ENCODE measurements at regions not wholly inside any gene's neighbourhood (a gene's known extent, or its start where the extent isn't known, plus 50 kb on each side); places are given as distances from the start of the nearest gene placed in this dataset.
A peak's percentile ranks its signal among the peaks of the same experiment; 100 is the strongest.
"Not testable (repeated sequence)": the region's sequence is repeated elsewhere in the genome, so short reads cannot be mapped to it uniquely, and the experiment has no call there.

- no peak for DNase-seq (ENCODE audit: low read depth in 2 of 2)
Measured at GRCh38 chr13:50484472-50485113, 358.9 kb downstream of the DLEU7 start.

DNA sequence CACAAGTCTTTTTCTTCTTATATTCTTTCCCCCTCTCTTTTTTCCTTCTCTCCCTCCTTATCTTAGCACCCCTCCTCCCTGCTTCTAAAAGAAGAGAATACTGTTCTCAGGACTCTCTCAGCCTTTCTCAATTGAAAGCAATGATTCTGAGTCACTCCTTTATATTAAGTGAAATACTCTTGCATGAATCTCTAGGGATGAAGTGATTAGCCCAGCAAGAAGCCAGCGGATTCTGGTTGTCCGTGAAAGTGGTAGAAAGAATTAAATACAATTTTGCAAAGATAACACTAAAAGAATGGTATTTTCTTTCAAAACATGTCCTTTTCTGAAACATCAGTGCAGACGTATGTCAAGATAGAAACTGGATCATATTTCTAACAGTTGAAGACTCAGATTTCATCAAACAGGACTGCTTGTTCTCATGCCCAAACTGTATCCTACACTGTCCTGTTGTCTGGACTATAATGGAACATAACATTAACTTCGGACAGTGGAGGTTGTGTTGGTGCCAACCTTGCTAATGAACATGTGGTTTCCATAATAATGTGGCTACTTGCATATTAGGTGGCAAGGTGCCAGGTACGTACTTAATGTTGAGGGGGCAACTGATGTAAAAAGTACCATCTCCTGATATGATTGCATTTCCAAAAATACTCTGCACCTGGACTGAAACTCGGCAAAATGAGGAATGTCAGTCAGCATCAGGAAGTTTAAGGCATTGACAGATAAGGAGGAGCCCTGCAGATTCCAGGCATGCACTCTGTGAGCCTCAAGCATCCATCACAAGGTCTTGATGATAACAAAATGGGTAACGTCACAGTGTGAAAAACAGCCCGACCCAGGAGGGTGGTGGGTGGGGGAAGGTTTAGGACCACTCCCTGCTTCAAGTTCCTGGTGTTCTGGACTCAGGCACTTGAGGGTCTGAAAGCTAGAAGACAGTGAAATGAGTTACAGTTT, 357.2 kb downstream of the DLEU7 start:
- DNase-seq (ENCODE audit: low read depth in 2 of 2): no peak

- no peak for DNase-seq (ENCODE audit: low read depth in 2 of 2)
Measured at GRCh38 chr13:50493683-50494082, 349.8 kb downstream of the DLEU7 start.

DNA sequence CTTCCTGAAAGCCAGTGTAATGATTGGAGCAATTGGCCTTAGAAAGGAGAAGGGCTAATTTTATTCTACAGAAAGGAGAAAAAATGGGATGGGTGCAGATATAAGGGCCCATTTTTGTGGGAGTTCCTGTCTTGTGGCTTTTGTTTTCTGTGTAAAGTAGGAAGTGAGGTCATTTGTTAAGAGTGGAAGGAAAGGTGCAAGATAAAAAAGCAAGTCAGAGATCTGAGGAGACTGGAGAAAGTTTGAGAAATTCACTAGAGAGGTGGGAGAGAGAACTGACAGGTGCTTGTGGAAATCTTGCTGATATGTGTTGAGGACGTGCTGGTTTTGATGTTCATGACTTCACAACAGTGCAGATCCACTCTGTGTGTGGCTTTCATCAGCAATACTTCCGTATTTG, 349.4 kb downstream of the DLEU7 start:
- DNase-seq (ENCODE audit: low read depth in 2 of 2): no peak

GRCh38 chr13:50503212-50503611, 340.3 kb downstream of the DLEU7 start:
- DNase-seq (ENCODE audit: low read depth in 2 of 2): not testable (repeated sequence)

DNA sequence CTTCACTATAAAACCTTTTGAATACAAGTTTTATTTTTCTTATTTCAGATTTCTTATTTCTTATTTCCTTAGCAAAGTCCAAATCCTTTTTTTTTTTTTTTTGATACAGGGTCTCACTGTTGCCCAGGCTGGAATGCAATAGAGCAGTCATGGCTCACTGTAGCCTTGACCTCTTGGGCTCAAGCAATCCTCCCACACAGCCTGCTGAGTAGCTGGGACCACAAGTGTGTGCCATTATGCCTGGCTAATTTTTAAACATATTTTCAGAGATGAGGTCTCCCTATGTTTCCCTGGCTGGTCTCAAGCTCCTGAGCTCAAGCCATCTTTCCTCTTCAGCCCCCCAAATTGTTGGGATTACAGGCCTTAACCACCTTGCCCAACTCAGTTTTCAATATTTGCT, 334.3 kb downstream of the DLEU7 start:
- no peak for DNase-seq (ENCODE audit: low read depth in 2 of 2)

DNA sequence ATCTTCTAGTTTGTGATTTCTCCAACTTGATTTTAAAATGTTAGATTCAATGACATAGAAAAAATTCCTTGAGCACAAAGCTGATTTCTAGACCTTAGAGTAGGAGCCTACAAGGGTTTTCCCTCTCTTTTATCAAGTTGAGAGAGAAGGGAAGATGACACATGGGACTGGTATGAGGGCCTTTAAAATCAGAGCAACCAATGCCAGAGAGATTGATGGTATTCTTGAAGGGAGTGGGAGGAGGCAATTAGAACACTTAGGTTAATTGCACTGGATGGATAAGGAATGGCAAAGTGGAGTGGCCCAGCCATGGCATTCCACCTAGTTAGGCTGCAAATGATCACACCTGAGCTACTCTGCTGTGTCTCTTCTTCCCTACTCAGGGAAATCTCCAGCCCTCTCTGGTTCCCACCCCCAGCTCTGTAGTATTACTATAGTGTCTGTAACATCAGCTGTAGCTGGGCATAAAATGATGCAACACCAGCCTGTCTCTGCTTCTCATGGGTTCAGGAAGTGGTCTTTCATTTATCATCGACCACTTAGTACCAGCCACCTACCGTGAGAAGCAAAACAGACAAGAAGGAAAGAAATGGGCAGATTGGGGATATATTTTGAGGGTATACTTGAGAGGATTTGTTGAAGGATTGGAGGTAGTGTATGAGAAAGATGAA, 333.6 kb downstream of the DLEU7 start:
- no peak for DNase-seq (ENCODE audit: low read depth in 2 of 2)

- DNase-seq (ENCODE audit: low read depth in 2 of 2): not testable (repeated sequence)
Measured at GRCh38 chr13:50510885-50511545, 332.5 kb downstream of the DLEU7 start.

DNA sequence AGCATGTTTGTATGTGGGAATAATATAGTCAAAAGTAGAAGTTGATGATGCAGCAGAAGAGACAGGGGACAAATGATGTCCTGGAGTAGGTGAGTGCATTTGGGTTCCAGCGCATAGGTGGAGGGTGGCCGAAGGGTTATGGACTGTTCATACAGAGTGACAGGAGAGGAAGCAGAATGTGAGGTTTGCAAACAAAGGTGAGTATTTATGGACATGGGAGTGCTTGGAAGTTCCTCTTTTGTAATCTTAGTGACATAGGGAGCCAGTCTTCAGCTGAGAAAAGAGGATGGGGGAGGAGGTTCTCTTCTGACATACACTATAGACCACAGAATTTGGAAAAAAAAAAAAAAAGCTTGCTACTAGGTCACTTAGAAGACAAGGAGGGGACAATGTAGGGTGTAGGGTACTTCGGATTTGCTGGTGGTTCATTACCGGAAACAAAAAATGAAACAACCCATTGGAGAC, 331.6 kb downstream of the DLEU7 start:
- no peak for DNase-seq (ENCODE audit: low read depth in 2 of 2)

GRCh38 chr13:50512474-50513299, 330.8 kb downstream of the DLEU7 start:
- peak; percentile 11 to 21 for DNase-seq (ENCODE audit: low read depth in 2 of 2)

DNA sequence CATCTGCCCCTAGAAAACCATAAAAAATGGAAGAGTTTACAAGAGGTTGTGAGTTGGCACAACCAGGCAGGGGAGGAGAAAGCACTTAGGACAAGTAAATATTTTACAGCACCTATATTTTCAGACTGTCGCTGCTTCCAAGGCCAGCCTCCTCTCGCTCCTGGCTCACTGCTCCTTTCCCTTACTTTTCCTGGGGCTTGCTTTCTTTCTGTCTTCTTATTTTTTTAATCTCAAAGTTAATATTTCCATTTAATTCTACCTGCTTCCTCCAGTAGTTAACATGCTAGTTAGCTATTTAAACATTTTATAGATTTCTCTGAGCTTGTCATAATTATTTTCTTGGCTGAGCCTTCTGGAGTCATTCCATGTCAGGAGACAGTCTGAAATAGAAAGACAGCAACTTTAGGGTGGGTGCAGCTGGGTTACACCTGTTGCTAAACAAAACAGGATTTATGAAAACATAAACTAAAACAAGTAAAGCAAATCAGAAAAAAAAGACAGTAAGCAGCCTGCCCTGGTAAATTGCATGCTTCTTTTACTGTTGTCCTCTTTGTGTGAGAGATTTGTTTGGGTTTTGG, 330.1 kb downstream of the DLEU7 start:
- DNase-seq (ENCODE audit: low read depth in 2 of 2): no peak

GRCh38 chr13:50514249-50514648, 329.2 kb downstream of the DLEU7 start:
- DNase-seq (ENCODE audit: low read depth in 2 of 2): no peak

GRCh38 chr13:50518131-50518530, 325.4 kb downstream of the DLEU7 start:
- no peak for DNase-seq (ENCODE audit: low read depth in 2 of 2)

GRCh38 chr13:50518781-50519201, 324.7 kb downstream of the DLEU7 start:
- no peak for DNase-seq (ENCODE audit: low read depth in 2 of 2)

GRCh38 chr13:50519866-50520265, 323.6 kb downstream of the DLEU7 start:
- no peak for DNase-seq (ENCODE audit: low read depth in 2 of 2)

DNA sequence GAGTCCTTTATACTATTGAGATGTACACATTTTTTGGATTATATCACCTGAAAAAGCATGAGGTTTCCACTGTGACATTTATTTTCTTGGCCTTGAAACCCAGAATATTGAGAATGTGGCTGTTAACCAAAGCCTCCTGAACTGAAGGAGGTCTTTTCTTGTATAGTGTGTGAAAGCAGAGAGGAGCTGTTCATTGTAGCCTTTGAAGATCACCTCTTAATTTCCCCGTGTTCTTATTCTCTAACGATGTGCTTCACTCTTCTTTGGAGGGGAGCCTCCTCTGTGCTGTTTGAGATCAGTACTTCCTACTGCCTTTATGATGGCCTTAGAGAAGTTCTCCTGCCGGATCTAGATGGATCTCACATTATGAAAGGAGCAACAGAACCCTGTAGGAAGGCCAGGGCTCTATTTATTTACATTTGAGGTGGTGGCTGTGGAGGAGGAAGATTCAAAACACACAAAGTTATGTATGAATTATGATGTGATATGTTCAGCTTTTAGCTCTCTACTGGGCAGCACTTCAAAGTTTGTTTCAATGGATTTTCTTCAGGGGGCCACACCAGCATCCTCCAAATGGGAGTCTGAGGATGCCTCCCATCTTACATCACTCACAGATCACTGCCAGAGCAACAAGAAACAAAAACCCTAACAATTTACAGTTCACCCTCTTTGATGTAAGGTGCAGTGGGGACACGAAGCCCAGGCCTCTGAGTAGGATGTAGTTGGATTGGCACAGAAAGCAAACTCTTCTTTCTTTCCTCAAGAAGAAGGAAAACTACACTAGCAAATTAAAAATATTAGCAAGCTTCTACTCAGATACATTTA, 322.3 kb downstream of the DLEU7 start:
- DNase-seq (ENCODE audit: low read depth in 2 of 2): no peak

DNA sequence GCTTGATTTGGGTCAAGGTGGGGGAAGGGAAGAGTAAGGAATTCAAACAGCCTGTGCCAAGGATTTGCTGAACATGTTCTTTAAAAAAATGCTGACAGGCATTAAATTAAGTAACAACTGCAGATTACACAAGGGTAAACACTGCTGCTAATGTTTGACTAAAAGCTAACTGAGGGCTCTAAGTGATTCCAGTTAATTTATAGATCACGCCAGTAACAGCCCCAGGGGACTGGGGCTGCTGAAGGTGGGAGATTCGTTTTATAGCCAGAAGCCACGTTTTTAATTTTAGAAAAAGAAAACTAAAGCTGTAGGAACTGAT, 321.7 kb downstream of the DLEU7 start:
- no peak for DNase-seq (ENCODE audit: low read depth in 2 of 2)

GRCh38 chr13:50522506-50522905, 321.0 kb downstream of the DLEU7 start:
- no peak for DNase-seq (ENCODE audit: low read depth in 2 of 2)

- DNase-seq (ENCODE audit: low read depth in 2 of 2): no peak
Measured at GRCh38 chr13:50523307-50523706, 320.2 kb downstream of the DLEU7 start.

- no peak for DNase-seq (ENCODE audit: low read depth in 2 of 2)
Measured at GRCh38 chr13:50524560-50524959, 318.9 kb downstream of the DLEU7 start.
